ENCODE measurements at regions not wholly inside any gene's neighbourhood (a gene's known extent, or its start where the extent isn't known, plus 50 kb on each side); places are given as distances from the start of the nearest gene placed in this dataset.
A peak's percentile ranks its signal among the peaks of the same experiment; 100 is the strongest.

DNA sequence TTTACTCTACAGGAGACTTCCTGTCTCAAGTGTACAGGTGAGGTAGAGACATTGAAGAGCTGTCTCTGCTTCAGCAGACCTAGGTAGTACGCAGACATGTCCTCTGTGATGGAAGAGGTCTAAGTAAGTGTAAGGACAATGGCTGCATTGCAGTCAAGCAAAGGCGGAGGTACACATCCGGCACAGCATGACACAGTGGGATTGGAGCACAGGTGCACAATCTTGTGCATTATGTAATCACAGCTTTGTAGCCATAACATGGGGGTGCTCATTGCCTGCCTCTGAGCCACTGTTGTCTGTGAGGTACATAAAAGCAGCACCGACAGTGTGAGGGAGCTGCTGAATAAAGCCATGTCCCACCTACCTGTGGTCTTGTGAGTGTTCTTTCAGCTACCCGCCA lies 66.4 kb upstream of the CCDC190 start:
- H3K36me3 Mint-ChIP-seq (ENCODE audit: low read depth) = no peaks in the 10 kb centered on the region
- H3K27me3 Mint-ChIP-seq (ENCODE audit: low read depth, poor library complexity) = peaks cover 3% of the 10 kb centered on the region
- H3K27ac Mint-ChIP-seq = peak overlapping the region; percentile 65
- H3K4me1 Mint-ChIP-seq = peaks cover 40% of the 10 kb centered on the region
- TF ChIP-seq, protein P1, sequence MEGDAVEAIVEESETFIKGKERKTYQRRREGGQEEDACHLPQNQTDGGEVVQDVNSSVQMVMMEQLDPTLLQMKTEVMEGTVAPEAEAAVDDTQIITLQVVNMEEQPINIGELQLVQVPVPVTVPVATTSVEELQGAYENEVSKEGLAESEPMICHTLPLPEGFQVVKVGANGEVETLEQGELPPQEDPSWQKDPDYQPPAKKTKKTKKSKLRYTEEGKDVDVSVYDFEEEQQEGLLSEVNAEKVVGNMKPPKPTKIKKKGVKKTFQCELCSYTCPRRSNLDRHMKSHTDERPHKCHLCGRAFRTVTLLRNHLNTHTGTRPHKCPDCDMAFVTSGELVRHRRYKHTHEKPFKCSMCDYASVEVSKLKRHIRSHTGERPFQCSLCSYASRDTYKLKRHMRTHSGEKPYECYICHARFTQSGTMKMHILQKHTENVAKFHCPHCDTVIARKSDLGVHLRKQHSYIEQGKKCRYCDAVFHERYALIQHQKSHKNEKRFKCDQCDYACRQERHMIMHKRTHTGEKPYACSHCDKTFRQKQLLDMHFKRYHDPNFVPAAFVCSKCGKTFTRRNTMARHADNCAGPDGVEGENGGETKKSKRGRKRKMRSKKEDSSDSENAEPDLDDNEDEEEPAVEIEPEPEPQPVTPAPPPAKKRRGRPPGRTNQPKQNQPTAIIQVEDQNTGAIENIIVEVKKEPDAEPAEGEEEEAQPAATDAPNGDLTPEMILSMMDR (IDR thresholded peaks at IDR 0.05) = no peak
- H3K9me3 Mint-ChIP-seq = no peaks in the 10 kb centered on the region
- no peak for DNase-seq
- no peak overlapping the region for H3K4me3 Mint-ChIP-seq

DNA sequence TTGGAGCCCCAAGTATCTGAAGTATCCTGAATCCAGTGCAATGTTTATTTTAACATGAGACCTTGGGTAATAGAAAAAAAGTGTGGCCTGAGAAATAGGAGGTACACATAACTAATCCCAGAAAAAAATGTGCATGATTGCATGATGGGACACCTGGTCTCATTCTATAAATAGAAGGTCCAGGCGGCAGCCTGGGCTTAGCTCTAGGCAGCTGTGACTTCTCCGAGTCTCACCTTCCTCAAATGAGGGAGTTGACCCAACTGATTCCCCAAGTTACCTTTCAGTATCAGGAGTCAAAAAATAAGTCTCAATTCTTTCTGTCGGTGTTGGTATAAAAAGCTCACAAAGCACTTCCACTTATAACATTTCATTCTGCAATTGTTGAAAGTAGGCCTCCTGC lies 65.9 kb upstream of the CCDC190 start:
- Mint-ChIP-seq H3K4me1 (peaks cover 45% of the 10 kb centered on the region), H3K36me3 (ENCODE audit: low read depth) (no peaks in the 10 kb centered on the region), H3K27me3 (ENCODE audit: low read depth, poor library complexity) (no peaks in the 10 kb centered on the region), H3K27ac (no peak overlapping the region), H3K9me3 (no peaks in the 10 kb centered on the region), H3K4me3 (no peak overlapping the region)
- no peak for DNase-seq
- TF ChIP-seq, protein P1 (IDR thresholded peaks at IDR 0.05) = no peak

DNA sequence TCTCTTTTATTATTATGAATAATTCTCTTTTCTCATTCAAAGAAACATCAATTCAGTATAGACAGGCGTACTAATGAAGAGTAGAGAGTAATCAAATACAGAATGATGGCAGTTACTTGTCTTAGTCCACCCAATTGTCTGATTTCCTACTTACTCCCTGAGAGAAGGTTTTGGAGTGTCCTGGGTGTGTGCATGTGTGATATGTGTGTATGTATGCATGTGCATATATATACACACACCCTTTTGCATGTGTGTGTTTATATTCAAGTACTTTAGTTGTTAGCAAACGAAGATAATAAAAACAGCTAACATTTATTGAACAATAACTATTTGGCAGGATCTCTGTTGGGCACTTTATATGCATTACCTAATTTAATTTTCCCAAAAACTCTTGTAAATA lies 63.2 kb upstream of the CCDC190 start:
- H3K4me1 Mint-ChIP-seq = peaks cover 49% of the 10 kb centered on the region
- no peaks in the 10 kb centered on the region for H3K9me3 Mint-ChIP-seq
- no peak for DNase-seq
- TF ChIP-seq, protein P1 (IDR thresholded peaks at IDR 0.05) = no peak
- no peaks in the 10 kb centered on the region for H3K27me3 Mint-ChIP-seq (ENCODE audit: low read depth, poor library complexity)
- H3K4me3 Mint-ChIP-seq = no peak overlapping the region
- no peak overlapping the region for H3K27ac Mint-ChIP-seq
- H3K36me3 Mint-ChIP-seq (ENCODE audit: low read depth) = no peaks in the 10 kb centered on the region

DNA sequence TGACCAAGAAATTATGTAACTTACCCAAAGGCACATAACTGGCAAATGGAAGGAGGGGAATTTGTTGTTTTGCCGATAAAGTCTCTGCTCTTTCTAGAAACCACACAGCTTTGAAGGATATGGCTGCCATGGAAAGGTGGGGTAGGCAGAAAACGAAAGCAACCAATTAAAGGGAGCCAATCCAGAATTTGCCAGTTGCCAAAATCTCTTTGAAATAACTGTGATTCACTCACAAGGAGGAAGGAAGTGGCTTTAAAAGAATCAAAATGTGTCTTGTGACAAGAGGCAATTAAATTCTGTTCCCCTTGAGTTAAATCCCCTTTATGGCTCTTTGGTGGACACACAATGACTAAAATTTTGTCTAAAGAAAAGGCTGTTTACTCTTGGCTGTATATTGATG lies 61.2 kb upstream of the CCDC190 start:
- TF ChIP-seq, protein P1 (IDR thresholded peaks at IDR 0.05) = no peak
- no peaks in the 10 kb centered on the region for H3K36me3 Mint-ChIP-seq (ENCODE audit: low read depth)
- H3K4me3 Mint-ChIP-seq = no peak overlapping the region
- H3K9me3 Mint-ChIP-seq = peaks cover 4% of the 10 kb centered on the region
- no peak for DNase-seq
- no peaks in the 10 kb centered on the region for H3K27me3 Mint-ChIP-seq (ENCODE audit: low read depth, poor library complexity)
- H3K27ac Mint-ChIP-seq = no peak overlapping the region
- H3K4me1 Mint-ChIP-seq = peaks cover 52% of the 10 kb centered on the region

DNA sequence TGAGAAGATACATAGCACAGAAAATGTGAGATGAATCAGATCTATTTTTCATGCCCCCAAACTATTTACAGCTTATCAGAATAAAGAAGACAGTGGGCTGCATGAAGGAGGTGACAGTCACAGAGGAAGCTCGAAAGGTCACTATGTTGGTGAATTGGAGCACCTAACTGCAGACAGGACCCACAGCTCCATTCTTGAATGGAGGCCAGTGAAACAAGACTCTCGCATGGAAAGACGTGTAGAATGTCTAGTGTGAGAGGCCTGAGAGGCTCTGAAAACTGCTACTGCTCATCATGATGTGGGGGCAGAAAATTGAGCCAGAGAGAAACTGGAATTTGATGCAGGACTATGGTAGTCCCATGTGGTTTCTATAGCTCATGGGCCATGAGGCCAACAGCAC lies 60.3 kb upstream of the CCDC190 start:
- Mint-ChIP-seq H3K9me3 (peaks cover 11% of the 10 kb centered on the region), H3K36me3 (ENCODE audit: low read depth) (peaks cover 5% of the 10 kb centered on the region), H3K4me3 (no peak overlapping the region), H3K4me1 (peaks cover 55% of the 10 kb centered on the region), H3K27me3 (ENCODE audit: low read depth, poor library complexity) (peaks cover under 1% of the 10 kb centered on the region), H3K27ac (no peak overlapping the region)
- TF ChIP-seq, protein P1 (IDR thresholded peaks at IDR 0.05) = no peak
- no peak for DNase-seq

DNA sequence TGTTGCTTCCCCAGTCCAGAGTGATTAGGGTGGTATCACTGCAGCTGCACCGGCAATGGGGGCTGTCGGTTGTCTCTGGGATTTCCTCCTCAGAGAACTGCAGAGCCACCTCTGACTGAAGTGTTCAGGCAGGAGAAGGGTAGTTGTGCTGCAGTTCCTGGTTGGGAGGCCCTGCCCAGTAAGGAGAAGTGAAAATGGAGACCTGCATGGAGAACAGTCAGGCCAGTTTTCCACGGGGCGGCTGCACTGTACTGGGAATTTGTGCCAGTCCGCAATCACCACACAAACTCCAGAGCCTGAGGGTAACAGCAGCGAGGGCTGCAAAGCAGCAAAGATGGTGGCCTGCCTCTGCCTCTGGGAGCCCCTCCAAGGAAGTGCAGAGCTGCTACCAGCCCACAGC lies 58.1 kb upstream of the CCDC190 start:
- H3K9me3 Mint-ChIP-seq = peaks cover 30% of the 10 kb centered on the region
- peaks cover 55% of the 10 kb centered on the region for H3K4me1 Mint-ChIP-seq
- peaks cover 7% of the 10 kb centered on the region for H3K27me3 Mint-ChIP-seq (ENCODE audit: low read depth, poor library complexity)
- H3K4me3 Mint-ChIP-seq = no peak overlapping the region
- peaks cover 5% of the 10 kb centered on the region for H3K36me3 Mint-ChIP-seq (ENCODE audit: low read depth)
- H3K27ac Mint-ChIP-seq = peak overlapping the region; percentile 57
- no peak for DNase-seq
- TF ChIP-seq, protein P1 (IDR thresholded peaks at IDR 0.05) = no peak

All from nephron progenitor cell (in vitro differentiated cells).